BJ (cell line): ENCODE measurements at regions not wholly inside any gene's neighbourhood (a gene's known extent, or its start where the extent isn't known, plus 50 kb on each side); places are given as distances from the start of the nearest gene placed in this dataset.

Experiments used
- CTCF ChIA-PET: fragments of 350-600 bp; formaldehyde crosslinking; extraction: SDS; loops from one replicate; lab custom pipeline; 2021; ENCODE audit warnings: antibody characterized with exemption, inconsistent platforms; lab: Yijun Ruan, JAX
- POLR2A ChIA-PET: fragments of 300-600 bp; sonication (Branson Sonifier 250); formaldehyde crosslinking; extraction: SDS; loops from one replicate; lab custom pipeline; 2021; ENCODE audit warnings: antibody characterized with exemption; lab: Charles Lee
- DNase-seq: peaks from one replicate; pipeline ENCODE4 v3.0.0-alpha.2; 2011; ENCODE audit warnings: low read depth
- H3K27me3 ChIP-seq: 2 replicates; pipeline ENCODE4 v1.6.0; 2011; ENCODE audit warnings: low read length; ENCODE audit not compliant: control insufficient read depth, insufficient read depth
- H3K36me3 ChIP-seq: 2 replicates; pipeline ENCODE4 v1.5.1; 2011; ENCODE audit warnings: low read length; ENCODE audit not compliant: control insufficient read depth, insufficient read depth
- H3K4me3 ChIP-seq: 2 replicates; pipeline ENCODE4 v1.5.1; 2011; ENCODE audit warnings: low read depth, mild to moderate bottlenecking, control low read depth, low read length
- TF ChIP-seq, protein P1 (sequence below): IDR thresholded peaks from 2 replicates; pipeline ENCODE4 v1.5.1; 2011; ENCODE audit warnings: low read depth, mild to moderate bottlenecking, control low read depth, inconsistent platforms, low read length, moderate library complexity; ENCODE audit not compliant: insufficient read depth

DNA sequence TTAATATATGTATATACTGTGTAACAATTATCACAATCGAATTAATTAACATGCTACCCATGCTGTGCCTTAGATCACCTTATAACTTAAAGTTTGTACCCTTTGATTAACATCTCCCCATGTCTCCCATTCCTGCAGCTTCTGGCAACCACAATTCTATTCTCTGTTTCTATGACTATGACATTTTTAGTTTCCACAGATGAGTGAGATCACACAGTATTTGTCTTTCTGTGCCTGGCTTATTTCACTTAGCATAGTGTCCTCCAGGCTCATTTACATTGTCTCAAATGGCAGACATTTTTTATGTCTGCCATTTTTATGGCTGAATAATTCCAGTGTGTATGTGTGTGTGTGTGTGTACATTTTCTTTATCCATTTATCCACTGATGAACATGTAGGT lies 146.1 kb upstream of the SLC28A3 start:
- ChIA-PET POLR2A (no interaction called here), CTCF (no interaction called here)
- TF ChIP-seq, protein P1, sequence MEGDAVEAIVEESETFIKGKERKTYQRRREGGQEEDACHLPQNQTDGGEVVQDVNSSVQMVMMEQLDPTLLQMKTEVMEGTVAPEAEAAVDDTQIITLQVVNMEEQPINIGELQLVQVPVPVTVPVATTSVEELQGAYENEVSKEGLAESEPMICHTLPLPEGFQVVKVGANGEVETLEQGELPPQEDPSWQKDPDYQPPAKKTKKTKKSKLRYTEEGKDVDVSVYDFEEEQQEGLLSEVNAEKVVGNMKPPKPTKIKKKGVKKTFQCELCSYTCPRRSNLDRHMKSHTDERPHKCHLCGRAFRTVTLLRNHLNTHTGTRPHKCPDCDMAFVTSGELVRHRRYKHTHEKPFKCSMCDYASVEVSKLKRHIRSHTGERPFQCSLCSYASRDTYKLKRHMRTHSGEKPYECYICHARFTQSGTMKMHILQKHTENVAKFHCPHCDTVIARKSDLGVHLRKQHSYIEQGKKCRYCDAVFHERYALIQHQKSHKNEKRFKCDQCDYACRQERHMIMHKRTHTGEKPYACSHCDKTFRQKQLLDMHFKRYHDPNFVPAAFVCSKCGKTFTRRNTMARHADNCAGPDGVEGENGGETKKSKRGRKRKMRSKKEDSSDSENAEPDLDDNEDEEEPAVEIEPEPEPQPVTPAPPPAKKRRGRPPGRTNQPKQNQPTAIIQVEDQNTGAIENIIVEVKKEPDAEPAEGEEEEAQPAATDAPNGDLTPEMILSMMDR = no peak
- DNase-seq = no peak
- Histone ChIP-seq H3K36me3 (no peaks in the 10 kb centered on the region), H3K4me3 (no peak overlapping the region), H3K27me3 (no peaks in the 10 kb centered on the region)

DNA sequence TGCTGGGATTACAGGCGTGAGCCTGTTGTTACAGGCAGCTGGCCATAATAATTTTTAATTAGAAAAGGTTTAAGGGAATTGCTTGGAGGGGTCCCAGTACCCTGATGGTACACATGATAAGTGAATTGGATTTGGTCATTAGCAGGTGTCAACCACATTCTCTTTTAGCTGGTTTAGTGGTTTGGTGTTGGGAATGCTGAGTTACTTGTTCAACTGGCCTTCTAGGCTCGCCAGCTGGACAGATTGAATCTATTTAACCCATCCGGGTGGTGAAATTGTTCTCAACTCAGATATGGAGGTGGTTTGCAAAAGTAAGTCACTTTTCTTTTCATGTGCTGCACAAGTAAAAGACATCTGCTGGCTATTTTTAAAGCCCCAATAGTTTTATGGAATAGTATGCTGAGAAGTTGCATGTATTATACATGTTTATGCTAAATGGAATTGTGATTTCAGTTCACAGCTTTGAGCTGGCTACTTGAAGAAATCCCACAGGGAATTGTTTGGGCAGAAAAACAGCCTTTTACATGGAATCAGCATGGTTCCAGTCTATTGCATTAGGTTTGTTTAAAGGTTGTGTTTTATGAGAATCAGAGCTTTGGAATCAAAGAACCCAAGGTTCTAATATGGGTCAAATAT lies 149.8 kb upstream of the SLC28A3 start:
- Histone ChIP-seq H3K27me3 (no peaks in the 10 kb centered on the region), H3K4me3 (no peak overlapping the region), H3K36me3 (no peaks in the 10 kb centered on the region)
- DNase-seq = no peak
- ChIA-PET POLR2A (no interaction called here), CTCF (no interaction called here)
- TF ChIP-seq, protein P1 = no peak

DNA sequence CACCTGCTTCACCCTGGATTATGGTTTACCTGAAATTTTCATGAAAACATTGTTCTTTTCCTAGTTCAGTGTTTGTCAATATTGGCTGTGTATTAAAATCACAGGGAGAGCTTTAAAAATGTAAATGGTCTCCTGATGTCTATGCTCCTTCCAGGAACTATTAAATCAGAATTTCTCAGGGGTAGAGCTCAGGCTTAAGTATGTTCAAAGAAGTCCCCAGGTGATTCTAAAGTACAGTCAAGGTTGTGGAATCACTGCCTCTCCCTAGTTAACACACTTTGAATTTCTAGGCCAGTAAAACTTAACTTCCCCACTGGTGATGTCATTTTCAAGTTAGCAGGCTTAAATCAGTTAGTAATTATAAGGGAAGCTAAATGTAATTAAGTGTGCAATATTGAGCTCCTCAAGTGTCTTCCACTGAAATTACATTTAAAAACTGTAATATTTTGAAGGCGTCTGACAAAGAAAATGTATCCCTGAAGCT lies 150.3 kb upstream of the SLC28A3 start:
- POLR2A ChIA-PET = no interaction called here

DNA sequence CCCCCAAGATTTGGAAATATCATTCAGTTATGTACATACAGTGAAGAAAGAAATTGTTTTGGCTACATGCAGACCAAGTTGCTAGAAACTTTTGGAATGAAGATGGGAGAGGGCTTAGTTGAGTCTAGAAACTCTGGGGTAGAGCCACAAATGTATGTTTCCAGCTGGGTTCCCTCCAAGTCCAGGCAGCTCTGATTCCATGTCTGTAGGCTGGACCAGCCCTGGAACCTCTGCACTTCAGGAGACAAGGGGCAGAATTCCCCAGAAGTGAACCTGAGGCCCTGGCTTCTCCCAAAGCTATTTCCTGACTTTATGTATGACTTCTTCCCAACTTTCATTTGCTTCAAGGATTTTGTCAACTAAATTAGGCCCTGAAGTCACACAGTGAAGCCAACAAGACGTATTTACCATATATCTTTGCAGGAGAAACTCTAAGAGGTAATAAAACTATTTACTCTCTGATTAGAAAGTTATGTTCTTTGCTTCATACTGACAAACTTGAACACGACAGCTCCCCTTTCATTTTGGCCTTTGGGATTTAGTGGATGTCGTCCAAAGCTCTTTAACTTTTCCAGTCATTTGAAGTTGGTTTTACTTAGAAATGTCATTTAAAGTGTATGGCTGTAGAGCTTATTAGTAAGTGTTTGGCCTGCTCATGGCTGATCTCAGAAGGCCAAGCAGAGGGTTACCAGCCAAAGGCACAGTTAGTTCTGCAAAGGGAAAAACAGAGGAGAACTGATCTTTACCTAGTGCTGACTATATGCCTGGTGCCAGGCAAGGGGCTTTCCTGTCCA lies 152.0 kb upstream of the SLC28A3 start:
- Histone ChIP-seq H3K36me3 (no peaks in the 10 kb centered on the region), H3K27me3 (no peaks in the 10 kb centered on the region), H3K4me3 (no peak overlapping the region)
- no peak for DNase-seq
- ChIA-PET CTCF (no interaction called here), POLR2A (no interaction called here)
- TF ChIP-seq, protein P1 = no peak

More for the DNA sequence above, 150.3 kb upstream of the SLC28A3 start:
- DNase-seq = no peak
- CTCF ChIA-PET = no interaction called here
- TF ChIP-seq, protein P1 = no peak
- Histone ChIP-seq H3K36me3 (no peaks in the 10 kb centered on the region), H3K27me3 (no peaks in the 10 kb centered on the region), H3K4me3 (no peak overlapping the region)

DNA sequence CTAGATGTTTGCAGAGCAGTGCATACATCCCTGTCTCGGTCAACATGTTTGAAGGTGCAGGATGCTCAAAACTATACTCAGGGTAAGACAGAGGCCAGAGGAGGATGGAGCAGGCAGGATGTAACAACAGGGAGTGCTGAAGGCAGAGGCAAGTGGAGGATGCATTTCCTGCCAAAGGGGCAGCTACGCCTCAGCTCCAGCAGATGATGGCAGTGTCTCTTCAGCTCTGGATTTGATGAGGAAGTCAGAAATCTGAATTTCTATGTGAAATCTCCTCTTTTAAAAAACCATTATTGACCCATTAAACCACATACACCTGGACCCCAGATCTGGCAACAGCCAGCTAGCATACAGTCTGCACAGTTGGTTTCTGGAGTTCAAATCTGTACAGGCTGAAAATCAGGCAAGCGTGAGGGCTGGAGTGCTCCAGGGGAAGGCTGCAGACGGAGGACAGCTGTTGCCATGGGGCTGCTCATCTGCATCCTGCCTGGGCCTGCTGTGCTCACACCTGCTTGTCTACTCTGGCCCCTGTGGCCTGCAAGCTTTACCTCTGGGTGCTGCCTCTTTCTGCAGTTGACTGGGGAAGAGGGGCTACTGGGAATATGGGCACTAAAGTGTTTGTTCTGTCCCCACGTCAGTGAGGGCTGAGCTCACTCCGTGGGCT lies 152.9 kb upstream of the SLC28A3 start:
- ChIA-PET CTCF (no interaction called here), POLR2A (no interaction called here)
- DNase-seq = no peak
- H3K4me3 ChIP-seq = no peak overlapping the region
- no peaks in the 10 kb centered on the region for H3K36me3 ChIP-seq
- no peaks in the 10 kb centered on the region for H3K27me3 ChIP-seq
- TF ChIP-seq, protein P1 = no peak
